ENCODE measurements at regions not wholly inside any gene's neighbourhood (a gene's known extent, or its start where the extent isn't known, plus 50 kb on each side); places are given as distances from the start of the nearest gene placed in this dataset.

DNA sequence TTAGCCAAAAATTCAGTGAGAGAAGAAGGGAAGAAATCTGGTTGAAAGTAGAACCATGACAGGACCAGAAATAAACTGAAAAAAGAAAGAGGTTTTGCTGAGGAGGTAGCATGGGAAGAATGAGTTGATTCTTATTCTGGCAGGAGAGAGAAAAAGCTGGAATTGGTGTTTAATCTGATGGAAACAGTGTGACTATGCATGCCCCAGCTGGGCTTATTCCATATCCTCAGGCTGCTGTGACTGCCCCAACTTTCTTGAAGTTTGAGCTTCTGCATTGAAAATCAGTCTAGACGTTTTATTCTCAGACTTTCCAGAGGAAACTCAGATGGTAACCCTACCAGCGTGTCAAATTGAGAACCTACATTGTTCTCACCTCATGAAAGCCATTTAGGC, 352.5 kb upstream of the DCBLD2 start:
- Histone ChIP-seq H3K36me3 (ENCODE audit: control insufficient read depth, insufficient read depth, low read length) (no peaks in the 10 kb centered on the region), H4K20me1 (ENCODE audit: control insufficient read depth, extremely low read depth, insufficient read depth, low read length) (no peaks in the 10 kb centered on the region), H3K9ac (ENCODE audit: insufficient read depth, low read length) (no peak overlapping the region), H3K9me3 (ENCODE audit: control insufficient read depth, insufficient read depth, low read depth, low read length) (no peaks in the 10 kb centered on the region), H3K27ac (ENCODE audit: insufficient read depth, low read length) (no peak overlapping the region), H3K4me2 (ENCODE audit: extremely low read depth, insufficient read depth, low read length) (no peak overlapping the region), H3K4me1 (ENCODE audit: control insufficient read depth, extremely low read depth, insufficient read depth, low read length) (no peaks in the 10 kb centered on the region), H3K27me3 (ENCODE audit: control insufficient read depth, insufficient read depth, low read length) (no peaks in the 10 kb centered on the region), H3K79me2 (ENCODE audit: control insufficient read depth, insufficient read depth, low read length) (no peaks in the 10 kb centered on the region), H3K4me3 (replicated peaks in 1 of 4; ENCODE audit: control extremely low read depth in 1 of 4, insufficient read depth in 1 of 4, low read depth in 3 of 4, low read length in 4 of 4) (no peak overlapping the region), H2AFZ (ENCODE audit: low read length) (no peak overlapping the region)
- TF ChIP-seq, protein P1, sequence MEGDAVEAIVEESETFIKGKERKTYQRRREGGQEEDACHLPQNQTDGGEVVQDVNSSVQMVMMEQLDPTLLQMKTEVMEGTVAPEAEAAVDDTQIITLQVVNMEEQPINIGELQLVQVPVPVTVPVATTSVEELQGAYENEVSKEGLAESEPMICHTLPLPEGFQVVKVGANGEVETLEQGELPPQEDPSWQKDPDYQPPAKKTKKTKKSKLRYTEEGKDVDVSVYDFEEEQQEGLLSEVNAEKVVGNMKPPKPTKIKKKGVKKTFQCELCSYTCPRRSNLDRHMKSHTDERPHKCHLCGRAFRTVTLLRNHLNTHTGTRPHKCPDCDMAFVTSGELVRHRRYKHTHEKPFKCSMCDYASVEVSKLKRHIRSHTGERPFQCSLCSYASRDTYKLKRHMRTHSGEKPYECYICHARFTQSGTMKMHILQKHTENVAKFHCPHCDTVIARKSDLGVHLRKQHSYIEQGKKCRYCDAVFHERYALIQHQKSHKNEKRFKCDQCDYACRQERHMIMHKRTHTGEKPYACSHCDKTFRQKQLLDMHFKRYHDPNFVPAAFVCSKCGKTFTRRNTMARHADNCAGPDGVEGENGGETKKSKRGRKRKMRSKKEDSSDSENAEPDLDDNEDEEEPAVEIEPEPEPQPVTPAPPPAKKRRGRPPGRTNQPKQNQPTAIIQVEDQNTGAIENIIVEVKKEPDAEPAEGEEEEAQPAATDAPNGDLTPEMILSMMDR (conservative IDR thresholded peaks at IDR 0.05 in 1 of 2, IDR thresholded peaks at IDR 0.05 in 1 of 2; ENCODE audit: low read depth in 1 of 2, low read length in 2 of 2): no peak
- TF ChIP-seq EZH2 (IDR thresholded peaks at IDR 0.05; ENCODE audit: low read length, missing control alignments): no peak
- DNase-seq (ENCODE audit: low read depth in 2 of 2): peak in 1 of 2 donors; percentile 46

DNA sequence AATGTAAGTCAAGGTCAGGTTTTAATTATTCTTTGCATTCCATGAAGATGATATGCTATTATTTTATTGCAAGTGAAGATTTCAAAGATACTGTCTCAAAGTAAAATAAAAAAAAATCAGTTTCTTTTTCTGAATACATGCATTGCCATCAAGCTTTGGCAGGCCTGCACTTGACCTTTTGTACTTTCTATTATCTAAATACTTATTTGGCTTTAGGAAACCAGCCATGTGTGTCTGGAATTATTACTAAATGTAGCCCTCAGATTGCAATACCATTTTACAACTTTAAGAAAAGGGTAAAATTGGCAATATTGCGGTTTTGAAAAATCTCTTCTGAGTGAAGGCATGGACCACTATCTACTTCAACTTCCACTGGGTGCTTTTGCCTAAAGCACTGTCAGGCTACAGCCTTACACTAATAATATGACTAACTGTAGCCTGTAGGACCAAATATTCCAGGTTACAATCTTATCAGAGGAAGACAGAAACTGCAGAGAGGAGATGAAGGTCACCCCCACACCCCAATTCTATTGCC, 349.4 kb upstream of the DCBLD2 start:
- Histone ChIP-seq H3K9ac (ENCODE audit: insufficient read depth, low read length) (no peak overlapping the region), H3K4me3 (replicated peaks in 1 of 4; ENCODE audit: control extremely low read depth in 1 of 4, insufficient read depth in 1 of 4, low read depth in 3 of 4, low read length in 4 of 4) (no peak overlapping the region), H3K36me3 (ENCODE audit: control insufficient read depth, insufficient read depth, low read length) (no peaks in the 10 kb centered on the region), H3K4me2 (ENCODE audit: extremely low read depth, insufficient read depth, low read length) (no peak overlapping the region), H3K4me1 (ENCODE audit: control insufficient read depth, extremely low read depth, insufficient read depth, low read length) (peaks cover 10% of the 10 kb centered on the region), H3K79me2 (ENCODE audit: control insufficient read depth, insufficient read depth, low read length) (no peaks in the 10 kb centered on the region), H3K27me3 (ENCODE audit: control insufficient read depth, insufficient read depth, low read length) (no peaks in the 10 kb centered on the region), H2AFZ (ENCODE audit: low read length) (no peak overlapping the region), H3K27ac (ENCODE audit: insufficient read depth, low read length) (no peak overlapping the region), H4K20me1 (ENCODE audit: control insufficient read depth, extremely low read depth, insufficient read depth, low read length) (no peaks in the 10 kb centered on the region), H3K9me3 (ENCODE audit: control insufficient read depth, insufficient read depth, low read depth, low read length) (no peaks in the 10 kb centered on the region)
- TF ChIP-seq EZH2 (IDR thresholded peaks at IDR 0.05; ENCODE audit: low read length, missing control alignments): no peak
- TF ChIP-seq, protein P1 (conservative IDR thresholded peaks at IDR 0.05 in 1 of 2, IDR thresholded peaks at IDR 0.05 in 1 of 2; ENCODE audit: low read depth in 1 of 2, low read length in 2 of 2): no peak
- DNase-seq (ENCODE audit: low read depth in 2 of 2): peak in 1 of 2 donors; percentile 79

DNA sequence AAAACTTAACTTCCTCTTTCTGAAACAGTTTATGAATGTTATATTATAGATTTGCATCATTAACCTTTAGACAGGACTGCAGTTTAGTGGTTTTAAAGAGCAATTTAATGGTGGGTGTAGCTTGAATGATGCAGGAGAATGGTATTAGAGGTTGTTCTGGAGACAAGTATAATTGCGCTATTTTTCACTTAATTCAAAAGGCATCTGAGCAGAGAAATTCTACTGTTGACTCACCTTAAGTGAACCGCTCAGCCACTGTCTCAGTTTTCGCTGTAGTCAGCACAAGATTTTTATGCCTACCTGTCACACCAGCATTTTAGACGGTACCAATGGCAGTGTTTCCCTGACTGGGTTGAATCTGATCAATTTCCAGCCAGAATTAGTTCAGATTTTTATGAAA, 348.8 kb upstream of the DCBLD2 start:
- Histone ChIP-seq H3K27ac (ENCODE audit: insufficient read depth, low read length) (no peak overlapping the region), H3K4me1 (ENCODE audit: control insufficient read depth, extremely low read depth, insufficient read depth, low read length) (peaks cover 11% of the 10 kb centered on the region), H3K4me2 (ENCODE audit: extremely low read depth, insufficient read depth, low read length) (no peak overlapping the region), H3K79me2 (ENCODE audit: control insufficient read depth, insufficient read depth, low read length) (no peaks in the 10 kb centered on the region), H3K9ac (ENCODE audit: insufficient read depth, low read length) (no peak overlapping the region), H3K27me3 (ENCODE audit: control insufficient read depth, insufficient read depth, low read length) (no peaks in the 10 kb centered on the region), H3K4me3 (replicated peaks in 1 of 4; ENCODE audit: control extremely low read depth in 1 of 4, insufficient read depth in 1 of 4, low read depth in 3 of 4, low read length in 4 of 4) (no peak overlapping the region), H3K9me3 (ENCODE audit: control insufficient read depth, insufficient read depth, low read depth, low read length) (no peaks in the 10 kb centered on the region), H2AFZ (ENCODE audit: low read length) (no peak overlapping the region), H4K20me1 (ENCODE audit: control insufficient read depth, extremely low read depth, insufficient read depth, low read length) (no peaks in the 10 kb centered on the region), H3K36me3 (ENCODE audit: control insufficient read depth, insufficient read depth, low read length) (no peaks in the 10 kb centered on the region)
- DNase-seq (ENCODE audit: low read depth in 2 of 2): peak; percentile 54 to 91
- TF ChIP-seq, protein P1 (conservative IDR thresholded peaks at IDR 0.05 in 1 of 2, IDR thresholded peaks at IDR 0.05 in 1 of 2; ENCODE audit: low read depth in 1 of 2, low read length in 2 of 2): no peak
- no peak for TF ChIP-seq EZH2 (IDR thresholded peaks at IDR 0.05; ENCODE audit: low read length, missing control alignments)
